ENCODE measurements at regions not wholly inside any gene's neighbourhood (a gene's known extent, or its start where the extent isn't known, plus 50 kb on each side); places are given as distances from the start of the nearest gene placed in this dataset.

- no peak overlapping the region for H3K27ac Mint-ChIP-seq
- H3K4me1 Mint-ChIP-seq (ENCODE audit: low read depth) = peaks cover 14% of the 10 kb centered on the region; the same call in 1 of the 2 replicates
- no peak for DNase-seq
- peaks cover 6% of the 10 kb centered on the region; the same call in 1 of the 2 replicates for H3K9me3 Mint-ChIP-seq
- TF ChIP-seq CTCF (IDR thresholded peaks at IDR 0.05) = no peak
- peaks cover 2% of the 10 kb centered on the region for H3K27me3 Mint-ChIP-seq (ENCODE audit: insufficient read depth)
- H3K36me3 Mint-ChIP-seq (ENCODE audit: low read depth) = no peaks in the 10 kb centered on the region
- no peak overlapping the region for H3K4me3 Mint-ChIP-seq
Measured at GRCh38 chr7:155222061-155222460, 75.6 kb upstream of the INSIG1 start.

GRCh38 chr7:155222573-155222972 is 75.1 kb upstream of the INSIG1 start:
- Mint-ChIP-seq H3K27me3 (ENCODE audit: insufficient read depth) (peaks cover 3% of the 10 kb centered on the region), H3K36me3 (ENCODE audit: low read depth) (no peaks in the 10 kb centered on the region), H3K4me1 (ENCODE audit: low read depth) (peaks cover 14% of the 10 kb centered on the region; the same call in 1 of the 2 replicates), H3K27ac (no peak overlapping the region), H3K9me3 (peaks cover 6% of the 10 kb centered on the region; the same call in 1 of the 2 replicates), H3K4me3 (no peak overlapping the region)
- no peak for DNase-seq
- no peak for TF ChIP-seq CTCF (IDR thresholded peaks at IDR 0.05)

GRCh38 chr7:155223021-155223420 is 74.7 kb upstream of the INSIG1 start:
- Mint-ChIP-seq H3K27ac (no peak overlapping the region), H3K27me3 (ENCODE audit: insufficient read depth) (peaks cover 2% of the 10 kb centered on the region), H3K9me3 (peaks cover 6% of the 10 kb centered on the region; the same call in 1 of the 2 replicates), H3K36me3 (ENCODE audit: low read depth) (no peaks in the 10 kb centered on the region), H3K4me3 (no peak overlapping the region), H3K4me1 (ENCODE audit: low read depth) (peaks cover 12% of the 10 kb centered on the region; the same call in 1 of the 2 replicates)
- no peak for DNase-seq
- no peak for TF ChIP-seq CTCF (IDR thresholded peaks at IDR 0.05)

GRCh38 chr7:155223503-155223902 is 74.2 kb upstream of the INSIG1 start:
- peaks cover 6% of the 10 kb centered on the region; the same call in 1 of the 2 replicates for H3K9me3 Mint-ChIP-seq
- H3K36me3 Mint-ChIP-seq (ENCODE audit: low read depth) = no peaks in the 10 kb centered on the region
- no peak for DNase-seq
- peaks cover 2% of the 10 kb centered on the region for H3K27me3 Mint-ChIP-seq (ENCODE audit: insufficient read depth)
- no peak overlapping the region for H3K27ac Mint-ChIP-seq
- peaks cover 15% of the 10 kb centered on the region; the same call in 1 of the 2 replicates for H3K4me1 Mint-ChIP-seq (ENCODE audit: low read depth)
- no peak overlapping the region for H3K4me3 Mint-ChIP-seq
- no peak for TF ChIP-seq CTCF (IDR thresholded peaks at IDR 0.05)

- Mint-ChIP-seq H3K27me3 (ENCODE audit: insufficient read depth) (peaks cover 3% of the 10 kb centered on the region), H3K4me1 (ENCODE audit: low read depth) (peaks cover 22% of the 10 kb centered on the region; the same call in 1 of the 2 replicates), H3K9me3 (peaks cover 6% of the 10 kb centered on the region; the same call in 1 of the 2 replicates), H3K4me3 (no peak overlapping the region), H3K36me3 (ENCODE audit: low read depth) (no peaks in the 10 kb centered on the region), H3K27ac (no peak overlapping the region)
- DNase-seq = no peak
- no peak for TF ChIP-seq CTCF (IDR thresholded peaks at IDR 0.05)
Measured at GRCh38 chr7:155224116-155224811, 73.4 kb upstream of the INSIG1 start.
